ENCODE measurements at regions not wholly inside any gene's neighbourhood (a gene's known extent, or its start where the extent isn't known, plus 50 kb on each side); places are given as distances from the start of the nearest gene placed in this dataset.

DNA sequence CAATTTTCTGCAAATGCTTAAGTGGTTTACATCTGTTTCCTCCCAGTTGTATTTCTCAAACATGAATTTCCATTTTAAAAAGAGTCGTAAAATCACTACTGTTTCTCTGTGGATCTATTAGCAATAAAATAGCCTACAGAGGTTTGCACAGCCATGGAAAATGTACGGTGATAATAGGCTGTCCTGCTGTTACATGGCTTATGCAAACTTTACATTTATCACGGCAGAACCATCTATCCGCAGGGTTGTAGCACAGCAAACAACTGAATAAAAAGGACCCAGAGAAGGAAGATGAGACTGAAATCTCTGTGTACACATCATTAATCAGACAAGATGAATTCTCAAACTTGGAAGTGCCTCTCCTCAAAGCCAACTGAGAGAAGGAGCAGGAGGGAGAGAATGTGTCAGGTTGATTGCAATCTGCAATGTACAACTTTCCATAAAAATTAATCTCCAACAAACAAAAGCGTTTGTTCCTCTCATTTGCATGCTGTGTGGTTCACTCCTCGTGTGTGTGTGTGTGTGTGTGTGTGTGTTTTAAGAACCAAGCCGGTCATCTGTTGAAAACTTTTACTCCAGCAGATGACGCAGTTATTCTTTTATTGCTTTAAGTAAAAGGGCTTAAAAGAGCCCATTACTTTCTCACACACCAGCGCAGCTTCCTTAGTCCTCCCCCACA is 279.3 kb downstream of the SKAP2 start:
- no peaks in the 10 kb centered on the region for H3K9me3 ChIP-seq
- 64 to 80% (median 70%) methylated on average over 9 of the region's 9 CpGs for WGBS, 5 donors
- intact Hi-C loops (cut with DNase I; ENCODE audit: low total_unique reads) = no loop called here
- H3K36me3 ChIP-seq = no peaks in the 10 kb centered on the region
- H3K4me3 ChIP-seq = no peak overlapping the region
- no peak overlapping the region for H3K27ac ChIP-seq
- TF ChIP-seq POLR2AphosphoS5 (IDR thresholded peaks at IDR 0.05) (no peak), POLR2A (IDR thresholded peaks at IDR 0.05) (no peak)
- TF ChIP-seq, protein P1, sequence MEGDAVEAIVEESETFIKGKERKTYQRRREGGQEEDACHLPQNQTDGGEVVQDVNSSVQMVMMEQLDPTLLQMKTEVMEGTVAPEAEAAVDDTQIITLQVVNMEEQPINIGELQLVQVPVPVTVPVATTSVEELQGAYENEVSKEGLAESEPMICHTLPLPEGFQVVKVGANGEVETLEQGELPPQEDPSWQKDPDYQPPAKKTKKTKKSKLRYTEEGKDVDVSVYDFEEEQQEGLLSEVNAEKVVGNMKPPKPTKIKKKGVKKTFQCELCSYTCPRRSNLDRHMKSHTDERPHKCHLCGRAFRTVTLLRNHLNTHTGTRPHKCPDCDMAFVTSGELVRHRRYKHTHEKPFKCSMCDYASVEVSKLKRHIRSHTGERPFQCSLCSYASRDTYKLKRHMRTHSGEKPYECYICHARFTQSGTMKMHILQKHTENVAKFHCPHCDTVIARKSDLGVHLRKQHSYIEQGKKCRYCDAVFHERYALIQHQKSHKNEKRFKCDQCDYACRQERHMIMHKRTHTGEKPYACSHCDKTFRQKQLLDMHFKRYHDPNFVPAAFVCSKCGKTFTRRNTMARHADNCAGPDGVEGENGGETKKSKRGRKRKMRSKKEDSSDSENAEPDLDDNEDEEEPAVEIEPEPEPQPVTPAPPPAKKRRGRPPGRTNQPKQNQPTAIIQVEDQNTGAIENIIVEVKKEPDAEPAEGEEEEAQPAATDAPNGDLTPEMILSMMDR (IDR thresholded peaks at IDR 0.05 in 8 of 11, conservative IDR thresholded peaks at IDR 0.05 in 3 of 11) = no peak
- no peak for DNase-seq
- H3K27me3 ChIP-seq (replicated peaks in 1 of 7) = peaks cover 0 to 28% (median 0%) of the 10 kb centered on the region in 7 donors
- H3K4me1 ChIP-seq = no peaks in the 10 kb centered on the region

DNA sequence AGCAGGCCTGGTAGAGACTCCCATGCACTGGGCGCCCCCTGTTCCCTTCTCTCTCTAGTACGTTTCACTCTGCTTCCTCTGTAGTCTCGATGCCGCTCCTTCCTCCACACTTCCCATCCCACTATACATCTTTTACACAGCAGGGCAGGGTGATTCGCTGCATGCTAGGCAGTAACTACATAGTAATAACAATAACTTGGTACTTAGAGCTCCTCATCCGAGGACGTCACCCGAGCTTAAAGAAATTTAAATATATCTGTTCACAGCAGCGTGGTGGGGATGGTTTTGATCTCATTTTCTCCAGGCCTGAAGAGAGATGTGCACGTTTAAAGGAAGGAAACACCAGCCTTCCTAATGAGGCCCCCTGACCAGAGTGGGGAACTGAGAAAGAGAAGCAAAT is 276.9 kb downstream of the SKAP2 start:
- Histone ChIP-seq H3K27ac (no peak overlapping the region), H3K4me1 (no peaks in the 10 kb centered on the region)
- no peak for TF ChIP-seq POLR2AphosphoS5 (IDR thresholded peaks at IDR 0.05)
- no peak for TF ChIP-seq POLR2A (IDR thresholded peaks at IDR 0.05)
- TF ChIP-seq, protein P1 (IDR thresholded peaks at IDR 0.05 in 8 of 11, conservative IDR thresholded peaks at IDR 0.05 in 3 of 11) = no peak

DNA sequence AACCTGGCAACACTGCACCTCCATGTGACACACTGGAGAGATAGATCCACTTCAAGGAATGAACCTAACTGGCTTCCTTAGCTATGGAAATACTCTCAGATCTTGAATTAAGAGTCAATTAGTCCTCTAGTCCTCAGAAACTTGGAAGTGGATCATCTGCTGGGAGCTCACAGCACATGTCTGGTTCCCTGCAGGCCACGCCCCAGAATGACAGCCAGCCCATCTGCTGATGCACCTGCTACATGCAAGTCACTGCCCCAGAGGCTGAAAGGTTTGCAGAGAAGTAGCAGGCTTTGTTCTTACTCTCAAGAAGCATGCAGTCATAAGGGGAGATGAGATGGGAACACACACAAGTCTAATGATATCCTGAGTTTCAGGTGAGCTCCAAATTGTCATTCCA is 275.9 kb downstream of the SKAP2 start:
- no peak overlapping the region for H3K4me3 ChIP-seq
- H3K4me1 ChIP-seq = no peaks in the 10 kb centered on the region
- intact Hi-C loops (cut with DNase I; ENCODE audit: low total_unique reads) = no loop called here
- DNase-seq = no peak
- peaks cover 0 to 17% (median 0%) of the 10 kb centered on the region in 7 donors for H3K27me3 ChIP-seq (replicated peaks in 1 of 7)
- TF ChIP-seq POLR2AphosphoS5 (IDR thresholded peaks at IDR 0.05) = no peak
- TF ChIP-seq, protein P1 (IDR thresholded peaks at IDR 0.05 in 8 of 11, conservative IDR thresholded peaks at IDR 0.05 in 3 of 11) = no peak
- no peaks in the 10 kb centered on the region for H3K36me3 ChIP-seq
- H3K27ac ChIP-seq = no peak overlapping the region
- 70 to 83% (median 73%) methylated on average over 1 of the region's 1 CpG for WGBS, 5 donors
- no peaks in the 10 kb centered on the region for H3K9me3 ChIP-seq

More for the DNA sequence above, 276.9 kb downstream of the SKAP2 start:
- Histone ChIP-seq H3K36me3 (no peaks in the 10 kb centered on the region), H3K4me3 (no peak overlapping the region), H3K27me3 (replicated peaks in 1 of 7) (peaks cover 0 to 17% (median 0%) of the 10 kb centered on the region in 7 donors), H3K9me3 (no peaks in the 10 kb centered on the region)
- intact Hi-C loops (cut with DNase I; ENCODE audit: low total_unique reads) = no loop called here
- DNase-seq = no peak
- 34 to 50% (median 42%) methylated on average over 10 of the region's 10 CpGs for WGBS, 5 donors

DNA sequence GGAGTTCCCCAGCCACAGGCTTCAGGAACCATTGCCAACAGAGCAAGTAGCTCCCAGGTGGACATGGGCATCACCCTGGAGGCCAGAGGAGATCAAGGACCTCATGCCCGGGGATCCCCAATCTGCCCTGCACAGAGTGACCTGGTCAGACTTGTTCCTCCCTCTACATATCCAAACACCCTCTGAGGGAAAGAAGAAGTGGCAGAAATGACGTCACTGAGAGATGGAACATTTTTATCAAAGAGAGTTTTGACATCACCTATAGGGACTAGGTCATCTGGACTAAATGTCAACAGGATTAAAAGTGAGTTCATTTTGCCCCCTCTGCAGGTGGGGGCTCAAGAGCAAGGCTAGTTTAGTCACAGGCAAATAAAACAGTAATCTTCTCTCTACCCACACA is 273.7 kb downstream of the SKAP2 start:
- Histone ChIP-seq H3K27ac (no peak overlapping the region), H3K4me1 (no peaks in the 10 kb centered on the region), H3K36me3 (no peaks in the 10 kb centered on the region), H3K27me3 (replicated peaks in 1 of 7) (peaks cover 0 to 17% (median 0%) of the 10 kb centered on the region in 7 donors), H3K4me3 (no peak overlapping the region), H3K9me3 (no peaks in the 10 kb centered on the region)
- 65 to 91% (median 71%) methylated on average over 2 of the region's 2 CpGs for WGBS, 5 donors
- intact Hi-C loops (cut with DNase I; ENCODE audit: low total_unique reads) = no loop called here
- TF ChIP-seq POLR2AphosphoS5 (IDR thresholded peaks at IDR 0.05) = no peak
- DNase-seq = no peak

Measured in spleen (tissue), 11 donors.